B cell (primary cell): ENCODE measurements at regions not wholly inside any gene's neighbourhood (a gene's known extent, or its start where the extent isn't known, plus 50 kb on each side); places are given as distances from the start of the nearest gene placed in this dataset.

Source experiments
- ATAC-seq: fragments of 200-7000 bp; cut with Tn5 transposase; one replicate; pipeline ENCODE4 v1.10.0; 2021; ENCODE audit warnings: low read depth, mild to moderate bottlenecking, moderate number of reproducible peaks, moderate library complexity
- CTCF ChIA-PET: fragments of 350-600 bp; sonication (Branson Sonifier 250); formaldehyde crosslinking; loops from one replicate; lab custom pipeline; 2021; ENCODE audit warnings: antibody characterized with exemption, inconsistent platforms; lab: Charles Lee
- POLR2A ChIA-PET: fragments of 350-600 bp; sonication (Branson Sonifier 250); formaldehyde crosslinking; loops from one replicate; lab custom pipeline; 2021; ENCODE audit warnings: antibody characterized with exemption; lab: Charles Lee
- DNase-seq: peaks from one replicate; pipeline ENCODE4 v3.0.0; 2013
- H2AFZ ChIP-seq: 2 replicates; pipeline ENCODE4 v1.6.1; 2012; ENCODE audit warnings: mild to moderate bottlenecking, low read depth, low read length; ENCODE audit not compliant: insufficient read depth, poor library complexity, severe bottlenecking
- H3K27ac ChIP-seq, 2 donors: 1 replicate in 1 of 2; 2 replicates in 1 of 2; pipeline ENCODE4 v1.5.1; 2012 to 2013; ENCODE audit warnings: low read length in 2 of 2, mild to moderate bottlenecking in 2 of 2, moderate library complexity in 1 of 2
- H3K27me3 ChIP-seq, 4 experiments: fragments of 200-600 bp in 1 of 4; sonication (generic) in 1 of 4; replicated peaks in 1 of 4; 1 replicate in 2 of 4; 2 replicates in 2 of 4; pipeline versions ENCODE4 v1.6.1 to v1.7.0; 2013 to 2016; ENCODE audit warnings: low read length in 3 of 4, mild to moderate bottlenecking in 2 of 4, mixed read lengths in 1 of 4, moderate library complexity in 1 of 4; ENCODE audit not compliant: insufficient read depth in 4 of 4, control insufficient read depth in 3 of 4; ENCODE audit errors: control extremely low read depth in 1 of 4
- H3K36me3 ChIP-seq, 2 experiments: replicated peaks in 1 of 2; 1 replicate in 1 of 2; 2 replicates in 1 of 2; pipeline versions ENCODE4 v1.6.1 to v1.7.1; 2013; ENCODE audit warnings: low read length in 1 of 2; ENCODE audit not compliant: insufficient read depth in 2 of 2, control insufficient read depth in 1 of 2; ENCODE audit errors: control extremely low read depth in 1 of 2, extremely low read depth in 1 of 2
- H3K4me1 ChIP-seq, 2 donors: fragments of 200-600 bp in 1 of 2; sonication (generic) in 1 of 2; 1 replicate in 1 of 2; 2 replicates in 1 of 2; pipeline versions ENCODE4 v1.5.1 to v1.6.1; 2013 to 2017; ENCODE audit warnings: low read length in 2 of 2; ENCODE audit not compliant: control insufficient read depth in 2 of 2, insufficient read depth in 2 of 2
- H3K4me2 ChIP-seq: replicated peaks from 2 replicates; pipeline ENCODE3; 2012; ENCODE audit warnings: mild to moderate bottlenecking, low read depth, low read length; ENCODE audit not compliant: poor library complexity, severe bottlenecking
- H3K4me3 ChIP-seq, 5 experiments: fragments of 200-600 bp in 1 of 5; sonication (generic) in 1 of 5; 1 replicate in 3 of 5; 2 replicates in 2 of 5; pipeline versions ENCODE4 v1.5.1 to v1.7.0; 2011 to 2016; ENCODE audit warnings: low read length in 4 of 5, mild to moderate bottlenecking in 4 of 5, low read depth in 2 of 5, control low read depth in 1 of 5, moderate library complexity in 1 of 5; ENCODE audit not compliant: insufficient read depth in 1 of 5; ENCODE audit errors: control extremely low read depth in 1 of 5, extremely low read depth in 1 of 5
- H3K79me2 ChIP-seq: fragments of 200-600 bp; sonication (generic); one replicate; pipeline ENCODE4 v1.6.0; 2016; ENCODE audit warnings: low read length; ENCODE audit not compliant: control insufficient read depth, insufficient read depth
- H3K9ac ChIP-seq: fragments of 200-600 bp; sonication (generic); 2 replicates; pipeline ENCODE4 v1.6.1; 2017; ENCODE audit warnings: mild to moderate bottlenecking, low read length, moderate library complexity
- H3K9me3 ChIP-seq, 3 donors: one replicate each; pipeline versions ENCODE4 v1.6.1 to v1.7.1; 2013; ENCODE audit warnings: low read length in 2 of 3; ENCODE audit not compliant: control insufficient read depth in 2 of 3, insufficient read depth in 1 of 3; ENCODE audit errors: control extremely low read depth in 1 of 3
- H4K20me1 ChIP-seq: 2 replicates; pipeline ENCODE4 v1.6.0; 2012; ENCODE audit warnings: mild to moderate bottlenecking, low read length; ENCODE audit not compliant: insufficient read depth, control insufficient read depth, poor library complexity, severe bottlenecking
- H3K27ac Mint-ChIP-seq: one replicate; pipeline ENCODE4 v1.8.0; 2021; ENCODE audit warnings: mixed read lengths
- H3K27me3 Mint-ChIP-seq: one replicate; pipeline ENCODE4 v1.8.0; 2021; ENCODE audit warnings: mixed read lengths
- H3K4me1 Mint-ChIP-seq: one replicate; pipeline ENCODE4 v1.8.0; 2021; ENCODE audit warnings: mixed read lengths
- H3K4me3 Mint-ChIP-seq: one replicate; pipeline ENCODE4 v1.8.0; 2021; ENCODE audit warnings: mixed read lengths
- H3K9me3 Mint-ChIP-seq: one replicate; pipeline ENCODE4 v1.8.0; 2022; ENCODE audit warnings: mixed read lengths; ENCODE audit not compliant: insufficient read depth
- CTCF ChIP-seq: fragments of 200-600 bp; IDR thresholded peaks from one replicate; pipeline ENCODE4 v1.8.0; 2022; ENCODE audit warnings: antibody characterized with exemption, mild to moderate bottlenecking
- EZH2 ChIP-seq: IDR thresholded peaks from 2 replicates; pipeline ENCODE4 v1.6.1; 2012; ENCODE audit warnings: borderline replicate concordance, low read depth, mild to moderate bottlenecking, moderate library complexity, low read length; ENCODE audit not compliant: insufficient read depth, poor library complexity, severe bottlenecking
- WGBS: methylation state at CpG from one replicate; pipeline ENCODE4 v1.1.5; 2013; ENCODE audit warnings: missing lambda C conversion rate; ENCODE audit not compliant: insufficient coverage; 5-methylcytosine and 5-hydroxymethylcytosine counted together
- intact Hi-C: fragments of 100-400 bp; cut with micrococcal nuclease; formaldehyde crosslinking; loops from one replicate; pipeline ENCODE4 v1.10.0; 2022

GRCh38 chr13:73948848-73949529 is 185.2 kb downstream of the KLF12 start:
- no CpG with 5 or more reads among the region's 1 CpG for WGBS
- Mint-ChIP-seq H3K27ac (no peak overlapping the region), H3K4me1 (peaks cover 59% of the 10 kb centered on the region), H3K27me3 (no peaks in the 10 kb centered on the region), H3K4me3 (no peak overlapping the region), H3K9me3 (no peaks in the 10 kb centered on the region)
- peaks cover 49% of the 10 kb centered on the region for H3K79me2 ChIP-seq
- peaks cover 0 to 4% of the 10 kb centered on the region in 2 donors for H3K4me1 ChIP-seq
- TF ChIP-seq CTCF: no peak
- no peak for TF ChIP-seq EZH2
- intact Hi-C loops: no loop called here
- H4K20me1 ChIP-seq: peaks cover 16% of the 10 kb centered on the region
- POLR2A ChIA-PET: no interaction called here
- H3K36me3 ChIP-seq: no peaks in the 10 kb centered on the region
- no peak overlapping the region for H3K9ac ChIP-seq
- H3K27me3 ChIP-seq: no peaks in the 10 kb centered on the region
- no peaks in the 10 kb centered on the region for H3K9me3 ChIP-seq
- H2AFZ ChIP-seq: no peak overlapping the region
- DNase-seq (no peak), ATAC-seq (no peak)
- no peak overlapping the region for H3K4me2 ChIP-seq
- no peak overlapping the region for H3K27ac ChIP-seq
- CTCF ChIA-PET: interaction anchor here (1.0 kb wide), 1 partner anchor 11 kb away, joined by 3 read pairs; no protein-coding TSS in a partner anchor
- no peak overlapping the region for H3K4me3 ChIP-seq

GRCh38 chr13:73945871-73946270 is 188.3 kb downstream of the KLF12 start:
- Histone ChIP-seq H4K20me1 (peaks cover 4% of the 10 kb centered on the region), H2AFZ (no peak overlapping the region), H3K9ac (no peak overlapping the region), H3K79me2 (peaks cover 26% of the 10 kb centered on the region), H3K27me3 (no peaks in the 10 kb centered on the region), H3K4me1 (peaks cover 0 to 7% of the 10 kb centered on the region in 2 donors), H3K27ac (no peak overlapping the region), H3K4me3 (no peak overlapping the region), H3K9me3 (no peaks in the 10 kb centered on the region), H3K4me2 (no peak overlapping the region), H3K36me3 (peaks cover under 1 to 10% of the 10 kb centered on the region in 2 experiments)
- ATAC-seq (no peak), DNase-seq (no peak)
- TF ChIP-seq EZH2: no peak
- TF ChIP-seq CTCF: no peak
- Mint-ChIP-seq H3K27me3 (no peaks in the 10 kb centered on the region), H3K9me3 (no peaks in the 10 kb centered on the region), H3K4me3 (no peak overlapping the region), H3K27ac (no peak overlapping the region), H3K4me1 (peaks cover 55% of the 10 kb centered on the region)
- ChIA-PET POLR2A (interaction anchor here (0.7 kb wide), 1 partner anchor 123 kb away, joined by 3 read pairs; no protein-coding TSS in a partner anchor), CTCF (interaction anchor here (1.2 to 5.7 kb wide), 2 partner anchors 30 to 341 kb away, joined by 7 to 40 read pairs; no protein-coding TSS in a partner anchor)
- intact Hi-C loops: loop anchor here (2.0 kb wide), 1 partner anchor 341 kb away; no protein-coding TSS in a partner anchor
- WGBS: 100% methylated on average over 1 of the region's 5 CpGs
